ENCODE measurements at regions not wholly inside any gene's neighbourhood (a gene's known extent, or its start where the extent isn't known, plus 50 kb on each side); places are given as distances from the start of the nearest gene placed in this dataset.

DNA sequence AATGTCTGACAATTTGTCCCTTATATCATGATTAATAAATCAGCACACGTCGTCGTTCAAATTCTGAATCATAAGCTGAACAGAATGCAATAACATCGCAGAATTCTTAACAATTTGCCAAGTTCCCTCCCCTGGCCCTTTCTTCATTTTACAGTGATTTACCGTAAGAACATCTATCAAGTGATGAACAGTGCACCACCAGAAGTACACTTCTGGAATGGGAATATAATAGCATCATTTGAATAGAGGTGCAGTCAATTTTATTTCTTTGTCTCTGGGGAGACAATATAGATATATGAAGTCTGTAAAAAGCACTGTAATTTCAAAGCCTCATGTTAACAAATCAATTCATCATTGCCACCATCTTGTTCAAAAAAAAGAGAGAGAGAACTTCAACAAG lies 145.1 kb upstream of the SMLR1 start:
- Mint-ChIP-seq H3K27ac (no peak overlapping the region), H3K4me3 (no peak overlapping the region), H3K36me3 (ENCODE audit: low read depth) (no peaks in the 10 kb centered on the region), H3K4me1 (no peaks in the 10 kb centered on the region), H3K27me3 (ENCODE audit: insufficient read depth) (no peaks in the 10 kb centered on the region), H3K9me3 (no peaks in the 10 kb centered on the region)
- H3K9me3 ChIP-seq (ENCODE audit: control insufficient read depth, low read length), result no peaks in the 10 kb centered on the region
- H3K27ac ChIP-seq (ENCODE audit: low read depth, low read length), result no peak overlapping the region
- H3K4me3 ChIP-seq (ENCODE audit: low read length), result no peak overlapping the region
- 95 to 100% methylated on average over 3 to 5 of the region's 5 CpGs for WGBS, 2 experiments (ENCODE audit: insufficient coverage in 1 of 2, insufficient read length in 1 of 2)
- TF ChIP-seq, protein P1, sequence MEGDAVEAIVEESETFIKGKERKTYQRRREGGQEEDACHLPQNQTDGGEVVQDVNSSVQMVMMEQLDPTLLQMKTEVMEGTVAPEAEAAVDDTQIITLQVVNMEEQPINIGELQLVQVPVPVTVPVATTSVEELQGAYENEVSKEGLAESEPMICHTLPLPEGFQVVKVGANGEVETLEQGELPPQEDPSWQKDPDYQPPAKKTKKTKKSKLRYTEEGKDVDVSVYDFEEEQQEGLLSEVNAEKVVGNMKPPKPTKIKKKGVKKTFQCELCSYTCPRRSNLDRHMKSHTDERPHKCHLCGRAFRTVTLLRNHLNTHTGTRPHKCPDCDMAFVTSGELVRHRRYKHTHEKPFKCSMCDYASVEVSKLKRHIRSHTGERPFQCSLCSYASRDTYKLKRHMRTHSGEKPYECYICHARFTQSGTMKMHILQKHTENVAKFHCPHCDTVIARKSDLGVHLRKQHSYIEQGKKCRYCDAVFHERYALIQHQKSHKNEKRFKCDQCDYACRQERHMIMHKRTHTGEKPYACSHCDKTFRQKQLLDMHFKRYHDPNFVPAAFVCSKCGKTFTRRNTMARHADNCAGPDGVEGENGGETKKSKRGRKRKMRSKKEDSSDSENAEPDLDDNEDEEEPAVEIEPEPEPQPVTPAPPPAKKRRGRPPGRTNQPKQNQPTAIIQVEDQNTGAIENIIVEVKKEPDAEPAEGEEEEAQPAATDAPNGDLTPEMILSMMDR (conservative IDR thresholded peaks at IDR 0.05), result no peak
- no peaks in the 10 kb centered on the region for H3K36me3 ChIP-seq (ENCODE audit: control insufficient read depth, insufficient read depth, low read length)
- H3K9ac ChIP-seq (ENCODE audit: extremely low read depth, low read length, poor library complexity, severe bottlenecking), result no peak overlapping the region
- H3K27me3 ChIP-seq (ENCODE audit: control insufficient read depth, insufficient read depth, low read length, poor library complexity, severe bottlenecking), result no peaks in the 10 kb centered on the region
- no peaks in the 10 kb centered on the region for H3K4me1 ChIP-seq (ENCODE audit: control insufficient read depth, insufficient read depth, low read length)
- no peak for DNase-seq

DNA sequence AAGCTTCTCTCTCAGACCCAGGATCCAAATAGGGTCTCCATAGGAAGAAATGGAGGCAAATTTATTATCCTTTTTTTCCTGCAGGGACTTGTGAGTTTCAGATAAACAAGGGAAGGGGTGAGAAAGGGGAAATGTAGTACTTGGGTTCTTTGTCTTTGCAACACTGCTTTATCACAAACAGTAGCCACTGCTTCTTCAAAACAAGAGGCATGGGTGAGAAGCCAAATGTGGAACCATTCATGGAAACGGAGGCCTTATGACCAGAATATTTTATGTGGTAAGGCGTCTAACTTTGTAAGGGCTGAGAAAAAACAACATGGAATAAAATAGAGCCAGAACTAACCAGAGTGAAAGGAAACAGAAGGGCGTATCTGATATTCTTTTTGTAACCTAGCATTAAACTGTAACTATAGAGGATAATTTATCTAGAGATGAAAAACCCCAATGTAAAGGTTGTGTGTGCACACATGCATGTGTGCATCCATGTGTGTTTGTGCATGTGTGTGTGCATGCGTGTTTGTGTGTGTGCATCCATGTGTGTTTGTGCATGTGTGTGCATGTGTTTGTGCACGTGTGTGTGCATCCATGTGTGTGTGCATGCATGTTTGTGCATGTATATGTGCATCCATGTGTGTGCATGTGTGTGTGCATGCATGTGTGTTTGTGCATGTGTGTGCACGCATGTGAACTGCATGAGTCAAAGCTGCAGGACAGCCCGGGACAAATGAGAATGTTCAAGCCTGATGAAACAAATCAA lies 143.3 kb upstream of the SMLR1 start:
- Histone ChIP-seq H3K4me1 (ENCODE audit: control insufficient read depth, insufficient read depth, low read length) (no peaks in the 10 kb centered on the region), H3K27me3 (ENCODE audit: control insufficient read depth, insufficient read depth, low read length, poor library complexity, severe bottlenecking) (no peaks in the 10 kb centered on the region), H3K27ac (ENCODE audit: low read depth, low read length) (no peak overlapping the region), H3K9ac (ENCODE audit: extremely low read depth, low read length, poor library complexity, severe bottlenecking) (no peak overlapping the region), H3K9me3 (ENCODE audit: control insufficient read depth, low read length) (no peaks in the 10 kb centered on the region), H3K4me3 (ENCODE audit: low read length) (no peak overlapping the region), H3K36me3 (ENCODE audit: control insufficient read depth, insufficient read depth, low read length) (no peaks in the 10 kb centered on the region)
- H3K36me3 Mint-ChIP-seq (ENCODE audit: low read depth), result no peaks in the 10 kb centered on the region
- H3K27ac Mint-ChIP-seq, result no peak overlapping the region
- no peak for DNase-seq
- no peaks in the 10 kb centered on the region for H3K9me3 Mint-ChIP-seq
- H3K27me3 Mint-ChIP-seq (ENCODE audit: insufficient read depth), result no peaks in the 10 kb centered on the region
- no peak overlapping the region for H3K4me3 Mint-ChIP-seq
- H3K4me1 Mint-ChIP-seq, result peaks cover 2% of the 10 kb centered on the region
- WGBS, 2 experiments (ENCODE audit: insufficient coverage in 1 of 2, insufficient read length in 1 of 2), result 90 to 92% methylated on average over 5 to 7 of the region's 7 CpGs
- TF ChIP-seq, protein P1 (conservative IDR thresholded peaks at IDR 0.05), result no peak

DNA sequence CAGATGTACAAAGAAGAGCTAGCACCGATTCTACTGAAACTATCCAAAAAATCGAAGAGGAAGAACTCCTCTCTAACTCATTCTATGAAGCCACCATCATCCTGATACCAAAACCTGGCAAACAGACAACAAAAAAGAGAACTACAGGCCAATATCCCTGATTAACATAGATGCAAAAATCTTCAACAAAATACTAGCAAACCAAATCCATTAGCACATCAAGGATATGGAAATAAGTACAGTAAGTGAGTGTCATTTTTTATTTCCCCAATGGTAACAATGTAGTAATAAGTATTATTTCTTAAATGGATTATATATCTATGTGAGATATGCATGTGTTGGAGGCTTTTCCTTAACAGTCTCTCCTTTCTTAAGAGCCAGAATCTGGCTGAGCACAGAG lies 134.5 kb upstream of the SMLR1 start:
- no peak overlapping the region for H3K27ac Mint-ChIP-seq
- H3K27me3 Mint-ChIP-seq (ENCODE audit: insufficient read depth), result no peaks in the 10 kb centered on the region
- H3K4me1 ChIP-seq (ENCODE audit: control insufficient read depth, insufficient read depth, low read length), result no peaks in the 10 kb centered on the region
- H3K36me3 ChIP-seq (ENCODE audit: control insufficient read depth, insufficient read depth, low read length), result no peaks in the 10 kb centered on the region
- H3K9me3 Mint-ChIP-seq, result no peaks in the 10 kb centered on the region
- H3K9me3 ChIP-seq (ENCODE audit: control insufficient read depth, low read length), result no peaks in the 10 kb centered on the region
- WGBS, 2 experiments (ENCODE audit: insufficient coverage in 1 of 2, insufficient read length in 1 of 2), result 78% methylated on average over 2 of the region's 2 CpGs; no CpG with 5 or more reads in 1 of the 2 experiments
- H3K36me3 Mint-ChIP-seq (ENCODE audit: low read depth), result no peaks in the 10 kb centered on the region
- no peak overlapping the region for H3K9ac ChIP-seq (ENCODE audit: extremely low read depth, low read length, poor library complexity, severe bottlenecking)
- no peak overlapping the region for H3K4me3 ChIP-seq (ENCODE audit: low read length)
- no peak overlapping the region for H3K27ac ChIP-seq (ENCODE audit: low read depth, low read length)
- peaks cover 6% of the 10 kb centered on the region for H3K4me1 Mint-ChIP-seq
- TF ChIP-seq, protein P1 (conservative IDR thresholded peaks at IDR 0.05), result no peak
- DNase-seq, result no peak
- no peaks in the 10 kb centered on the region for H3K27me3 ChIP-seq (ENCODE audit: control insufficient read depth, insufficient read depth, low read length, poor library complexity, severe bottlenecking)
- no peak overlapping the region for H3K4me3 Mint-ChIP-seq
